Caco-2 (cell line): ENCODE measurements at regions not wholly inside any gene's neighbourhood (a gene's known extent, or its start where the extent isn't known, plus 50 kb on each side); places are given as distances from the start of the nearest gene placed in this dataset.

Experiments used
- BruUV-seq: library from RNA; stranded (reverse); fragments of 400-500 nt; replicated peaks from 2 replicates; lab custom pipeline; 2021; lab: Mats Ljungman, UMichigan
- CTCF ChIA-PET: fragments of 300-600 bp; sonication (Branson Sonifier 250); formaldehyde crosslinking; loops from one replicate; lab custom pipeline; 2022; ENCODE audit warnings: antibody characterized with exemption; lab: Charles Lee
- POLR2A ChIA-PET: fragments of 300-600 bp; sonication (Branson Sonifier 250); formaldehyde crosslinking; loops from one replicate; lab custom pipeline; 2022; ENCODE audit warnings: antibody characterized with exemption; lab: Charles Lee
- DNase-seq, 2 experiments: peaks; one replicate each; pipeline versions ENCODE4 v3.0.0 to v3.0.0-alpha.2; 2020 to 2022
- H3K27me3 ChIP-seq: replicated peaks from 2 replicates; pipeline ENCODE4 v1.6.0; 2011; ENCODE audit warnings: low read length; ENCODE audit not compliant: control insufficient read depth, insufficient read depth
- H3K36me3 ChIP-seq: 2 replicates; pipeline ENCODE4 v1.5.1; 2011; ENCODE audit warnings: low read length; ENCODE audit not compliant: control insufficient read depth, insufficient read depth
- H3K4me1 ChIP-seq: fragments of 250-450 bp; sonication (Bioruptor Pico); 2 replicates; pipeline ENCODE4 v1.5.1; 2020; ENCODE audit warnings: mild to moderate bottlenecking
- H3K4me3 ChIP-seq: 2 replicates; pipeline ENCODE4 v1.5.1; 2011; ENCODE audit warnings: low read depth, mild to moderate bottlenecking, control low read depth, low read length
- H3K9me3 ChIP-seq: fragments of 250-450 bp; sonication (Bioruptor Pico); 2 replicates; pipeline ENCODE4 v1.5.1; 2020; ENCODE audit warnings: mild to moderate bottlenecking, moderate library complexity
- H3K27ac Mint-ChIP-seq: one replicate; pipeline ENCODE4 v1.8.0; 2022; ENCODE audit warnings: mixed read lengths; ENCODE audit not compliant: unreplicated experiment
- H3K27me3 Mint-ChIP-seq: one replicate; pipeline ENCODE4 v1.8.0; 2022; ENCODE audit warnings: mixed read lengths; ENCODE audit not compliant: insufficient read depth, unreplicated experiment
- H3K36me3 Mint-ChIP-seq: one replicate; pipeline ENCODE4 v1.8.0; 2022; ENCODE audit warnings: mild to moderate bottlenecking, mixed read lengths; ENCODE audit not compliant: insufficient read depth, unreplicated experiment
- H3K4me1 Mint-ChIP-seq: one replicate; pipeline ENCODE4 v1.8.0; 2022; ENCODE audit warnings: low read depth, mixed read lengths; ENCODE audit not compliant: unreplicated experiment
- H3K4me3 Mint-ChIP-seq: one replicate; pipeline ENCODE4 v1.8.0; 2022; ENCODE audit warnings: mild to moderate bottlenecking, moderate library complexity, mixed read lengths; ENCODE audit not compliant: unreplicated experiment
- H3K9me3 Mint-ChIP-seq: one replicate; pipeline ENCODE4 v1.8.0; 2022; ENCODE audit warnings: mixed read lengths; ENCODE audit not compliant: unreplicated experiment
- intact Hi-C: fragments of 100-400 bp; cut with micrococcal nuclease; formaldehyde crosslinking; loops from one replicate; pipeline ENCODE4 v1.10.0; 2022; ENCODE audit not compliant: unreplicated experiment
- TF ChIP-seq, protein P1 (sequence below), 2 experiments: fragments of 200-600 bp in 1 of 2; IDR thresholded peaks; 1 replicate in 1 of 2; 2 replicates in 1 of 2; pipeline versions ENCODE4 v1.5.1 to v1.8.0; 2011 to 2022; ENCODE audit warnings: antibody characterized with exemption in 1 of 2, control low read depth in 1 of 2, inconsistent platforms in 1 of 2, low read depth in 1 of 2, low read length in 1 of 2, mild to moderate bottlenecking in 1 of 2, moderate library complexity in 1 of 2; ENCODE audit not compliant: insufficient read depth in 1 of 2, severe bottlenecking in 1 of 2, unreplicated experiment in 1 of 2

GRCh38 chr2:17427401-17427800, 90.8 kb downstream of the RAD51AP2 start:
- no peak for DNase-seq
- H3K27me3 Mint-ChIP-seq = no peaks in the 10 kb centered on the region
- Histone ChIP-seq H3K9me3 (no peaks in the 10 kb centered on the region), H3K27me3 (no peaks in the 10 kb centered on the region), H3K36me3 (no peaks in the 10 kb centered on the region), H3K4me1 (no peaks in the 10 kb centered on the region), H3K4me3 (no peak overlapping the region)
- H3K9me3 Mint-ChIP-seq = no peaks in the 10 kb centered on the region
- intact Hi-C loops = no loop called here
- TF ChIP-seq, protein P1, sequence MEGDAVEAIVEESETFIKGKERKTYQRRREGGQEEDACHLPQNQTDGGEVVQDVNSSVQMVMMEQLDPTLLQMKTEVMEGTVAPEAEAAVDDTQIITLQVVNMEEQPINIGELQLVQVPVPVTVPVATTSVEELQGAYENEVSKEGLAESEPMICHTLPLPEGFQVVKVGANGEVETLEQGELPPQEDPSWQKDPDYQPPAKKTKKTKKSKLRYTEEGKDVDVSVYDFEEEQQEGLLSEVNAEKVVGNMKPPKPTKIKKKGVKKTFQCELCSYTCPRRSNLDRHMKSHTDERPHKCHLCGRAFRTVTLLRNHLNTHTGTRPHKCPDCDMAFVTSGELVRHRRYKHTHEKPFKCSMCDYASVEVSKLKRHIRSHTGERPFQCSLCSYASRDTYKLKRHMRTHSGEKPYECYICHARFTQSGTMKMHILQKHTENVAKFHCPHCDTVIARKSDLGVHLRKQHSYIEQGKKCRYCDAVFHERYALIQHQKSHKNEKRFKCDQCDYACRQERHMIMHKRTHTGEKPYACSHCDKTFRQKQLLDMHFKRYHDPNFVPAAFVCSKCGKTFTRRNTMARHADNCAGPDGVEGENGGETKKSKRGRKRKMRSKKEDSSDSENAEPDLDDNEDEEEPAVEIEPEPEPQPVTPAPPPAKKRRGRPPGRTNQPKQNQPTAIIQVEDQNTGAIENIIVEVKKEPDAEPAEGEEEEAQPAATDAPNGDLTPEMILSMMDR (IDR thresholded peaks at IDR 0.05; ENCODE audit: insufficient read depth in 1 of 2, low read depth in 1 of 2, low read length in 1 of 2, severe bottlenecking in 1 of 2, unreplicated experiment in 1 of 2) = no peak
- no peaks in the 10 kb centered on the region for H3K36me3 Mint-ChIP-seq
- ChIA-PET CTCF (no interaction called here), POLR2A (no interaction called here)
- no TSS peak for BruUV-seq
- H3K27ac Mint-ChIP-seq = no peak overlapping the region
- no peaks in the 10 kb centered on the region for H3K4me1 Mint-ChIP-seq
- no peak overlapping the region for H3K4me3 Mint-ChIP-seq

DNA sequence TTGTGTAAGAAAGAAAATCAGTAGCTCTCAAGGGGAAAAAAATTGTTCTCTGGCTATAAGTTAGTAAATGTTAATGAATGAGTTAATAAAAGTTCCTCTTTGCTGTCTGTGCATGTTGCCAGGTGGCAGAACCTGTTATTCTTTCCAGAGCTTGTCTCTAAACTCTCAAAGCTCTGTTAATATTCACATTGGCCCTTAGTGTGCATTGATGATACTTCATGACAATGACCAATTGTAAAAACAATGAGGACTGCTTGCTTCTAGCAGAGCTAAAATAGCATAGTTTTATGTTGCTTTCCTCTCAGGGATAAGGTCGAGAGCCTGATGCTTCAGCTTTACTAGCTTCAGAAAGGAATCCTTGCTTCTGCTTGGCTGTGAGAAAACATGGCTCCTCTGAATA, 91.5 kb downstream of the RAD51AP2 start:
- intact Hi-C loops = no loop called here
- Mint-ChIP-seq H3K27me3 (no peaks in the 10 kb centered on the region), H3K36me3 (no peaks in the 10 kb centered on the region), H3K9me3 (no peaks in the 10 kb centered on the region), H3K4me1 (no peaks in the 10 kb centered on the region), H3K27ac (no peak overlapping the region), H3K4me3 (no peak overlapping the region)
- ChIA-PET CTCF (no interaction called here), POLR2A (no interaction called here)
- DNase-seq = no peak
- BruUV-seq = no TSS peak
- H3K27me3 ChIP-seq = no peaks in the 10 kb centered on the region
- H3K36me3 ChIP-seq = no peaks in the 10 kb centered on the region
- H3K9me3 ChIP-seq = no peaks in the 10 kb centered on the region
- TF ChIP-seq, protein P1 (IDR thresholded peaks at IDR 0.05; ENCODE audit: insufficient read depth in 1 of 2, low read depth in 1 of 2, low read length in 1 of 2, severe bottlenecking in 1 of 2, unreplicated experiment in 1 of 2) = no peak
- H3K4me3 ChIP-seq = no peak overlapping the region
- no peaks in the 10 kb centered on the region for H3K4me1 ChIP-seq

GRCh38 chr2:17422061-17422460, 96.2 kb downstream of the RAD51AP2 start:
- Histone ChIP-seq H3K4me1 (no peaks in the 10 kb centered on the region), H3K4me3 (no peak overlapping the region), H3K9me3 (no peaks in the 10 kb centered on the region), H3K27me3 (no peaks in the 10 kb centered on the region), H3K36me3 (no peaks in the 10 kb centered on the region)
- intact Hi-C loops = no loop called here
- Mint-ChIP-seq H3K9me3 (no peaks in the 10 kb centered on the region), H3K36me3 (no peaks in the 10 kb centered on the region), H3K4me1 (no peaks in the 10 kb centered on the region), H3K27ac (no peak overlapping the region), H3K27me3 (peaks cover 2% of the 10 kb centered on the region), H3K4me3 (no peak overlapping the region)
- no peak for DNase-seq
- POLR2A ChIA-PET = no interaction called here
- BruUV-seq = no TSS peak
- TF ChIP-seq, protein P1 (IDR thresholded peaks at IDR 0.05; ENCODE audit: insufficient read depth in 1 of 2, low read depth in 1 of 2, low read length in 1 of 2, severe bottlenecking in 1 of 2, unreplicated experiment in 1 of 2) = no peak
- CTCF ChIA-PET = no interaction called here
